ENCODE measurements at regions not wholly inside any gene's neighbourhood (a gene's known extent, or its start where the extent isn't known, plus 50 kb on each side); places are given as distances from the start of the nearest gene placed in this dataset.

DNA sequence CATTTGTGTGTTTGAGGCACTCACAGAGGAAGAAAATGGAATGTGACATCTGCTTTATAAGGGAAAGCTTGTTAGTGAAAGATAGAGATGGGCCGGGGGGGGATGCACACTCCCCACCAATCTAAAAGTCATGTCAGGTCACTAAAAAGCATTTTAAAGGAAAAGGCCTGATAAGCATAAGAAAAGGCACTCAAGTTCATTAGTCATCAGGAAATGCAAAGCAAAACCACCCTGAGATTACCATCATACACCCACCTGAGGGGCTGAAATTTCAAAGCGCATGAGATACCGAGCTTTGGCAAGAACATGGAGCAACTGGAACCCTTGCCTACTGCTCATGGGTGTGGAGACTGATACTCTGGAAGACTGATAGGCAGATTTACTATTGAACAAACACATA is 77.9 kb upstream of the ANO1 start:
- no peaks in the 10 kb centered on the region for H3K79me2 ChIP-seq (ENCODE audit: insufficient read depth, low read length)
- no peak overlapping the region for H3K27ac ChIP-seq (ENCODE audit: low read length)
- H3K9me3 ChIP-seq (ENCODE audit: insufficient read depth, low read length, severe bottlenecking): no peaks in the 10 kb centered on the region
- no peaks in the 10 kb centered on the region for H3K36me3 ChIP-seq (ENCODE audit: insufficient read depth, low read length)
- H3K4me2 ChIP-seq (ENCODE audit: insufficient read depth, low read length): no peak overlapping the region
- H4K20me1 ChIP-seq (ENCODE audit: insufficient read depth, low read length): no peaks in the 10 kb centered on the region
- H3K9ac ChIP-seq (ENCODE audit: low read depth, low read length): no peak overlapping the region
- no peaks in the 10 kb centered on the region for H3K27me3 ChIP-seq (ENCODE audit: insufficient read depth, low read length, poor library complexity)
- H3K4me3 ChIP-seq (ENCODE audit: low read depth in 1 of 2, low read length in 2 of 2): no peak overlapping the region
- no peak for DNase-seq
- no peak for ATAC-seq (ENCODE audit: insufficient read depth, low read depth)
- no peak for TF ChIP-seq EZH2 (IDR thresholded peaks at IDR 0.05; ENCODE audit: borderline replicate concordance, low read depth, low read length, severe bottlenecking)
- TF ChIP-seq, protein P1, sequence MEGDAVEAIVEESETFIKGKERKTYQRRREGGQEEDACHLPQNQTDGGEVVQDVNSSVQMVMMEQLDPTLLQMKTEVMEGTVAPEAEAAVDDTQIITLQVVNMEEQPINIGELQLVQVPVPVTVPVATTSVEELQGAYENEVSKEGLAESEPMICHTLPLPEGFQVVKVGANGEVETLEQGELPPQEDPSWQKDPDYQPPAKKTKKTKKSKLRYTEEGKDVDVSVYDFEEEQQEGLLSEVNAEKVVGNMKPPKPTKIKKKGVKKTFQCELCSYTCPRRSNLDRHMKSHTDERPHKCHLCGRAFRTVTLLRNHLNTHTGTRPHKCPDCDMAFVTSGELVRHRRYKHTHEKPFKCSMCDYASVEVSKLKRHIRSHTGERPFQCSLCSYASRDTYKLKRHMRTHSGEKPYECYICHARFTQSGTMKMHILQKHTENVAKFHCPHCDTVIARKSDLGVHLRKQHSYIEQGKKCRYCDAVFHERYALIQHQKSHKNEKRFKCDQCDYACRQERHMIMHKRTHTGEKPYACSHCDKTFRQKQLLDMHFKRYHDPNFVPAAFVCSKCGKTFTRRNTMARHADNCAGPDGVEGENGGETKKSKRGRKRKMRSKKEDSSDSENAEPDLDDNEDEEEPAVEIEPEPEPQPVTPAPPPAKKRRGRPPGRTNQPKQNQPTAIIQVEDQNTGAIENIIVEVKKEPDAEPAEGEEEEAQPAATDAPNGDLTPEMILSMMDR (IDR thresholded peaks at IDR 0.05; ENCODE audit: borderline replicate concordance, extremely low read depth, low read length, poor library complexity, severe bottlenecking): no peak
- H2AFZ ChIP-seq (ENCODE audit: low read depth, low read length): no peak overlapping the region
- H3K4me1 ChIP-seq (ENCODE audit: insufficient read depth, low read length): no peaks in the 10 kb centered on the region

DNA sequence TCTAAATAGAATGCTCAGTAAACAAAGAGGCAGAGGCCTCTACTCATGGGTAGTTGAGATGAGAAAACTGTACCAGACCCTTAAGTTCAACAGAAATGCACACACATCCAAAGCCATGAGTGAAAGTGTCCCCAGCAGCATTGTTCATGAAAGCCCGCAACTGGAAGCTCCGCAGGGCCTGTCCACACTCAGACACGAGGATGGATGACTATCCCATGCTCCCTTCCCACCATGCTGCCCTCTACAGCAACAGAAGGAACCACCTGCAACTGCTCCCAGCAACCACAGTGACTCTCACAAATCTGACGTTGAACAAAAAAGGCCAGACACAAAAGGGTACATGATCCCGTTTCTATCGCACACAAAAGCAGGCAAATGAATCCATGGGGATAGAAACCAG is 76.9 kb upstream of the ANO1 start:
- no peak overlapping the region for H2AFZ ChIP-seq (ENCODE audit: low read depth, low read length)
- H3K4me2 ChIP-seq (ENCODE audit: insufficient read depth, low read length): no peak overlapping the region
- H3K36me3 ChIP-seq (ENCODE audit: insufficient read depth, low read length): no peaks in the 10 kb centered on the region
- H3K4me3 ChIP-seq (ENCODE audit: low read depth in 1 of 2, low read length in 2 of 2): no peak overlapping the region
- no peaks in the 10 kb centered on the region for H3K4me1 ChIP-seq (ENCODE audit: insufficient read depth, low read length)
- no peak overlapping the region for H3K27ac ChIP-seq (ENCODE audit: low read length)
- no peaks in the 10 kb centered on the region for H3K79me2 ChIP-seq (ENCODE audit: insufficient read depth, low read length)
- H3K27me3 ChIP-seq (ENCODE audit: insufficient read depth, low read length, poor library complexity): no peaks in the 10 kb centered on the region
- H3K9ac ChIP-seq (ENCODE audit: low read depth, low read length): no peak overlapping the region
- no peaks in the 10 kb centered on the region for H4K20me1 ChIP-seq (ENCODE audit: insufficient read depth, low read length)
- DNase-seq (no peak), ATAC-seq (ENCODE audit: insufficient read depth, low read depth) (no peak)
- no peaks in the 10 kb centered on the region for H3K9me3 ChIP-seq (ENCODE audit: insufficient read depth, low read length, severe bottlenecking)
- TF ChIP-seq, protein P1 (IDR thresholded peaks at IDR 0.05; ENCODE audit: borderline replicate concordance, extremely low read depth, low read length, poor library complexity, severe bottlenecking): no peak
- TF ChIP-seq EZH2 (IDR thresholded peaks at IDR 0.05; ENCODE audit: borderline replicate concordance, low read depth, low read length, severe bottlenecking): no peak

DNA sequence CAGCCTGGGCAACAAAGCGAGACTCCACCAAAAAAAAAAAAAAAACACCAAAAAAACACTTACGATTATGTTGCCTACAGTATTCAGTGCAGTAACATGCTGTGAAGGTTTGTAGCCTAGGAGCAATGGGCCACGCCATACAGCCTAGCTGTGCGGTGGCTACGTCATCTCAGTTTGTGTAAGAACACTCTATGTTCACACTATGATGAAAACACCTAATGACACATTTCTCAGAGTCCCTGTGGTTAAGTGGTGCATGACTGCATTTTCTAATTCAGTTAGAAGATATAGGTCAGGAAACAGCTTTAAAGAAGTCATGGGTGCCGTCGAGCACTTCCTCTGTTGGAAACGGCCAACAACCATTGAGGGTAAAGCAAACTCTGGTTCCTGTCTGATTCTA is 75.7 kb upstream of the ANO1 start:
- H3K9me3 ChIP-seq (ENCODE audit: insufficient read depth, low read length, severe bottlenecking): no peaks in the 10 kb centered on the region
- no peak overlapping the region for H3K9ac ChIP-seq (ENCODE audit: low read depth, low read length)
- no peak overlapping the region for H3K27ac ChIP-seq (ENCODE audit: low read length)
- H3K4me1 ChIP-seq (ENCODE audit: insufficient read depth, low read length): no peaks in the 10 kb centered on the region
- ATAC-seq (ENCODE audit: insufficient read depth, low read depth) (no peak), DNase-seq (no peak)
- no peaks in the 10 kb centered on the region for H3K79me2 ChIP-seq (ENCODE audit: insufficient read depth, low read length)
- no peaks in the 10 kb centered on the region for H3K36me3 ChIP-seq (ENCODE audit: insufficient read depth, low read length)
- no peaks in the 10 kb centered on the region for H3K27me3 ChIP-seq (ENCODE audit: insufficient read depth, low read length, poor library complexity)
- H3K4me2 ChIP-seq (ENCODE audit: insufficient read depth, low read length): no peak overlapping the region
- TF ChIP-seq, protein P1 (IDR thresholded peaks at IDR 0.05; ENCODE audit: borderline replicate concordance, extremely low read depth, low read length, poor library complexity, severe bottlenecking): no peak
- no peak for TF ChIP-seq EZH2 (IDR thresholded peaks at IDR 0.05; ENCODE audit: borderline replicate concordance, low read depth, low read length, severe bottlenecking)
- H3K4me3 ChIP-seq (ENCODE audit: low read depth in 1 of 2, low read length in 2 of 2): no peak overlapping the region
- no peak overlapping the region for H2AFZ ChIP-seq (ENCODE audit: low read depth, low read length)
- H4K20me1 ChIP-seq (ENCODE audit: insufficient read depth, low read length): no peaks in the 10 kb centered on the region

Data from DND-41 (cell line).